ENCODE measurements at regions not wholly inside any gene's neighbourhood (a gene's known extent, or its start where the extent isn't known, plus 50 kb on each side); places are given as distances from the start of the nearest gene placed in this dataset.

DNA sequence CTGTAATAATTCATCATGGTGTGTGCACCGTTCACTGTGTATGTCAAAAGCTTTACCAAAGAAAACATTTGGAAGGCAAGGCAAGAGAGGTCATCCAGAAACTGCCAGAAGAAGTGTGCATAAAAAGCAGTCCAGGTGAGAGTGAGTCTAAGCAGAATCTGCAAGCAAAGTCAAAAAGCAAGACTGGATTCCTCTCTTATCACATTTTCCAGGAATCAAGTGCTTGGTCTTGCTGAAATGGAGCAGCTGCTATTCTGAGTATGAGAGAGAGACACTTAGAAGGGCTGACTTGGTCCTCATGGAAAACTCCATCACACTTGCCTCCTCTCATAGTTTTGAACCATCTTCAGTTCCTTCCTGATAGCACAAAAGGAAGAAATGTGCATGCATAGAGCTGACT is 231.3 kb downstream of the ANAPC1 start:
- TF ChIP-seq, protein P1, sequence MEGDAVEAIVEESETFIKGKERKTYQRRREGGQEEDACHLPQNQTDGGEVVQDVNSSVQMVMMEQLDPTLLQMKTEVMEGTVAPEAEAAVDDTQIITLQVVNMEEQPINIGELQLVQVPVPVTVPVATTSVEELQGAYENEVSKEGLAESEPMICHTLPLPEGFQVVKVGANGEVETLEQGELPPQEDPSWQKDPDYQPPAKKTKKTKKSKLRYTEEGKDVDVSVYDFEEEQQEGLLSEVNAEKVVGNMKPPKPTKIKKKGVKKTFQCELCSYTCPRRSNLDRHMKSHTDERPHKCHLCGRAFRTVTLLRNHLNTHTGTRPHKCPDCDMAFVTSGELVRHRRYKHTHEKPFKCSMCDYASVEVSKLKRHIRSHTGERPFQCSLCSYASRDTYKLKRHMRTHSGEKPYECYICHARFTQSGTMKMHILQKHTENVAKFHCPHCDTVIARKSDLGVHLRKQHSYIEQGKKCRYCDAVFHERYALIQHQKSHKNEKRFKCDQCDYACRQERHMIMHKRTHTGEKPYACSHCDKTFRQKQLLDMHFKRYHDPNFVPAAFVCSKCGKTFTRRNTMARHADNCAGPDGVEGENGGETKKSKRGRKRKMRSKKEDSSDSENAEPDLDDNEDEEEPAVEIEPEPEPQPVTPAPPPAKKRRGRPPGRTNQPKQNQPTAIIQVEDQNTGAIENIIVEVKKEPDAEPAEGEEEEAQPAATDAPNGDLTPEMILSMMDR (IDR thresholded peaks at IDR 0.05; ENCODE audit: low read depth, low read length): no peak
- TF ChIP-seq EZH2phosphoT487 (IDR thresholded peaks at IDR 0.05; ENCODE audit: low read depth): no peak

Measured in OCI-LY3 (cell line).